ENCODE measurements at regions not wholly inside any gene's neighbourhood (a gene's known extent, or its start where the extent isn't known, plus 50 kb on each side); places are given as distances from the start of the nearest gene placed in this dataset.

- Histone ChIP-seq H3K27me3 (replicated peaks in 1 of 4; ENCODE audit: control extremely low read depth in 1 of 4, control insufficient read depth in 3 of 4, insufficient read depth in 4 of 4, low read length in 3 of 4) (no peaks in the 10 kb centered on the region), H3K9ac (ENCODE audit: low read length) (no peak overlapping the region), H3K4me1 (ENCODE audit: control insufficient read depth in 2 of 2, insufficient read depth in 2 of 2, low read length in 2 of 2) (no peaks in the 10 kb centered on the region), H3K36me3 (replicated peaks in 1 of 2; ENCODE audit: control extremely low read depth in 1 of 2, control insufficient read depth in 1 of 2, extremely low read depth in 1 of 2, insufficient read depth in 2 of 2, low read length in 1 of 2) (peaks cover 1 to 27% of the 10 kb centered on the region in 2 experiments), H3K9me3 (ENCODE audit: control extremely low read depth in 1 of 3, control insufficient read depth in 2 of 3, insufficient read depth in 1 of 3, low read length in 2 of 3) (peaks cover 0 to 4% (median under 1%) of the 10 kb centered on the region in 3 donors), H3K4me2 (replicated peaks; ENCODE audit: low read depth, low read length, poor library complexity, severe bottlenecking) (no peak overlapping the region), H3K4me3 (ENCODE audit: control extremely low read depth in 1 of 5, extremely low read depth in 1 of 5, insufficient read depth in 1 of 5, low read depth in 2 of 5, low read length in 4 of 5) (no peak overlapping the region), H2AFZ (ENCODE audit: insufficient read depth, low read depth, low read length, poor library complexity, severe bottlenecking) (no peak overlapping the region), H3K79me2 (ENCODE audit: control insufficient read depth, insufficient read depth, low read length) (no peaks in the 10 kb centered on the region), H4K20me1 (ENCODE audit: control insufficient read depth, insufficient read depth, low read length, poor library complexity, severe bottlenecking) (peaks cover 41% of the 10 kb centered on the region), H3K27ac (ENCODE audit: low read length in 2 of 2) (no peak overlapping the region)
- POLR2A ChIA-PET = no interaction called here
- DNase-seq (no peak), ATAC-seq (ENCODE audit: low read depth) (no peak)
- no peaks in the 10 kb centered on the region for H3K9me3 Mint-ChIP-seq (ENCODE audit: insufficient read depth)
- intact Hi-C loops (cut with micrococcal nuclease) = no loop called here
- CTCF ChIA-PET = interaction anchor here (0.8 to 1.2 kb wide), 3 partner anchors 9 to 203 kb away, joined by 3 read pairs; no protein-coding TSS in a partner anchor
- 93% methylated on average over 6 of the region's 6 CpGs for WGBS (ENCODE audit: insufficient coverage)
- no peak overlapping the region for H3K27ac Mint-ChIP-seq
- no peaks in the 10 kb centered on the region for H3K27me3 Mint-ChIP-seq
- TF ChIP-seq EZH2 (IDR thresholded peaks at IDR 0.05; ENCODE audit: borderline replicate concordance, insufficient read depth, low read depth, low read length, poor library complexity, severe bottlenecking) = no peak
- TF ChIP-seq, protein P1, sequence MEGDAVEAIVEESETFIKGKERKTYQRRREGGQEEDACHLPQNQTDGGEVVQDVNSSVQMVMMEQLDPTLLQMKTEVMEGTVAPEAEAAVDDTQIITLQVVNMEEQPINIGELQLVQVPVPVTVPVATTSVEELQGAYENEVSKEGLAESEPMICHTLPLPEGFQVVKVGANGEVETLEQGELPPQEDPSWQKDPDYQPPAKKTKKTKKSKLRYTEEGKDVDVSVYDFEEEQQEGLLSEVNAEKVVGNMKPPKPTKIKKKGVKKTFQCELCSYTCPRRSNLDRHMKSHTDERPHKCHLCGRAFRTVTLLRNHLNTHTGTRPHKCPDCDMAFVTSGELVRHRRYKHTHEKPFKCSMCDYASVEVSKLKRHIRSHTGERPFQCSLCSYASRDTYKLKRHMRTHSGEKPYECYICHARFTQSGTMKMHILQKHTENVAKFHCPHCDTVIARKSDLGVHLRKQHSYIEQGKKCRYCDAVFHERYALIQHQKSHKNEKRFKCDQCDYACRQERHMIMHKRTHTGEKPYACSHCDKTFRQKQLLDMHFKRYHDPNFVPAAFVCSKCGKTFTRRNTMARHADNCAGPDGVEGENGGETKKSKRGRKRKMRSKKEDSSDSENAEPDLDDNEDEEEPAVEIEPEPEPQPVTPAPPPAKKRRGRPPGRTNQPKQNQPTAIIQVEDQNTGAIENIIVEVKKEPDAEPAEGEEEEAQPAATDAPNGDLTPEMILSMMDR (IDR thresholded peaks at IDR 0.05) = no peak
- no peak overlapping the region for H3K4me3 Mint-ChIP-seq
- peaks cover under 1% of the 10 kb centered on the region for H3K4me1 Mint-ChIP-seq
These were observed 291.7 kb downstream of the UTRN start for GRCh38 chr6:144576871-144577270.

DNA sequence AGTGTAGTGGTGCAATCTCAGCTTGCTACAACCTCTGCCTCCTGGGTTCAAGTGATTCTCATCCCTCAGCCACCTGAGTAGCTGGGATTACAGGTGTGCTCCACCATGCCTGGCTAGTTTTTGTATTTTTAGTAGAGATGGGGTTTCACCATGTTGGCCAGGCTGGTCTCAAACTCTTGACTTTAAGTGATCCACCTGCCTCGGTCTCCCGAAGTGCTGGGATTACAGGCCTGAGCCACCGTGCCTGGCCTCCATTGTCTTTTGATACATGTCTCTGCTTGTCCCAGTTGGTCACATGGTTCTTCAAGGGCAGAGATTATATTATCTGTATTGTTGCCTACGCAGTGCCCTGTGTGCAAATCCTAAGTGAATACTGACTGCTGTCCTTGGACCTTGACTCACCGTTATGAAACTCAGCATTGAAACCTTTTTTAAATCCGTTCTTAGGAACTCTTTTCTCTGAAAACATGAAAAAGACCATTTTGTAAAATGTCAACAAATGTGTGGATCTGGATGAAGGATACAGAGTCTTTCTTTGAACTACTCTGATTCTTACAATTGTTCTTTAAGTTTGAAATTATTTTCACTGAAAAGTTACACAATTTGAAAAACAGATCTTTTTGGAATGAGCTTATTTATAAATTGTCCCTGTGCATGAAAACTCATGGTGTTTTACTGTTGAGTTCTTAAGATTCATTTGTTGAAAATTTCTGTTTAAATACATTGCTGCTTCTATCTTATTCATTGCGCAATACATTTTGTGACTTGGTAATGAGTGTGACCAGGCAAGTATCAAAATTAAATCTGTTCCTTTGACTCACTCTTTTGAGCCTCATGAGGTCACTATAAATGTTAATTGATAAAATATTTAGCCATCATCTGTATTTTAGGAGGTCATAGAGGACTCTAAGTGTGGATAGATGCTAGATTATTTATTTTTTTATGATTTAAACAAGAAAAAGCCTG is 293.5 kb downstream of the UTRN start:
- no peaks in the 10 kb centered on the region for H3K27me3 Mint-ChIP-seq
- peaks cover 15 to 16% of the 10 kb centered on the region in 2 donors for H3K4me1 ChIP-seq (ENCODE audit: control insufficient read depth in 2 of 2, insufficient read depth in 2 of 2, low read length in 2 of 2)
- H3K4me2 ChIP-seq (replicated peaks; ENCODE audit: low read depth, low read length, poor library complexity, severe bottlenecking) = no peak overlapping the region
- intact Hi-C loops (cut with micrococcal nuclease) = no loop called here
- no peak overlapping the region for H3K9ac ChIP-seq (ENCODE audit: low read length)
- H3K79me2 ChIP-seq (ENCODE audit: control insufficient read depth, insufficient read depth, low read length) = no peaks in the 10 kb centered on the region
- no peak overlapping the region for H3K4me3 ChIP-seq (ENCODE audit: control extremely low read depth in 1 of 5, extremely low read depth in 1 of 5, insufficient read depth in 1 of 5, low read depth in 2 of 5, low read length in 4 of 5)
- ChIA-PET POLR2A (no interaction called here), CTCF (interaction anchor here (0.9 to 1.2 kb wide), 2 partner anchors 9 to 201 kb away, joined by 3 to 4 read pairs; no protein-coding TSS in a partner anchor)
- peaks cover 0 to 24% of the 10 kb centered on the region in 2 experiments for H3K36me3 ChIP-seq (replicated peaks in 1 of 2; ENCODE audit: control extremely low read depth in 1 of 2, control insufficient read depth in 1 of 2, extremely low read depth in 1 of 2, insufficient read depth in 2 of 2, low read length in 1 of 2)
- no peaks in the 10 kb centered on the region for H3K27me3 ChIP-seq (replicated peaks in 1 of 4; ENCODE audit: control extremely low read depth in 1 of 4, control insufficient read depth in 3 of 4, insufficient read depth in 4 of 4, low read length in 3 of 4)
- H3K27ac ChIP-seq (ENCODE audit: low read length in 2 of 2) = no peak overlapping the region
- no peak overlapping the region for H3K4me3 Mint-ChIP-seq
- peaks cover 18% of the 10 kb centered on the region for H3K4me1 Mint-ChIP-seq
- H3K9me3 ChIP-seq (ENCODE audit: control extremely low read depth in 1 of 3, control insufficient read depth in 2 of 3, insufficient read depth in 1 of 3, low read length in 2 of 3) = no peaks in the 10 kb centered on the region
- no peaks in the 10 kb centered on the region for H3K9me3 Mint-ChIP-seq (ENCODE audit: insufficient read depth)
- 93% methylated on average over 5 of the region's 7 CpGs for WGBS (ENCODE audit: insufficient coverage)
- no peak for ATAC-seq (ENCODE audit: low read depth)
- H2AFZ ChIP-seq (ENCODE audit: insufficient read depth, low read depth, low read length, poor library complexity, severe bottlenecking) = no peak overlapping the region
- H4K20me1 ChIP-seq (ENCODE audit: control insufficient read depth, insufficient read depth, low read length, poor library complexity, severe bottlenecking) = peaks cover 59% of the 10 kb centered on the region
- no peak overlapping the region for H3K27ac Mint-ChIP-seq
- no peak for DNase-seq
- TF ChIP-seq, protein P1 (IDR thresholded peaks at IDR 0.05) = no peak
- no peak for TF ChIP-seq EZH2 (IDR thresholded peaks at IDR 0.05; ENCODE audit: borderline replicate concordance, insufficient read depth, low read depth, low read length, poor library complexity, severe bottlenecking)
